Endothelial cell of umbilical vein (primary cell): ENCODE measurements at regions not wholly inside any gene's neighbourhood (a gene's known extent, or its start where the extent isn't known, plus 50 kb on each side); places are given as distances from the start of the nearest gene placed in this dataset.
"Not testable (repeated sequence)": the region's sequence is repeated elsewhere in the genome, so short reads cannot be mapped to it uniquely, and the experiment has no call there.

Experiments
- EZH2 ChIP-seq: IDR thresholded peaks from 2 replicates; pipeline ENCODE4 v1.6.1; 2012; ENCODE audit warnings: borderline replicate concordance, low read depth, mild to moderate bottlenecking, moderate library complexity, low read length, inconsistent platforms; ENCODE audit not compliant: severe bottlenecking
- FOS ChIP-seq: IDR thresholded peaks from 2 replicates; pipeline ENCODE4 v1.6.1; 2011; ENCODE audit warnings: mild to moderate bottlenecking, low read length, moderate library complexity, borderline replicate concordance; ENCODE audit not compliant: insufficient read depth
- GATA2 ChIP-seq: IDR thresholded peaks from 2 replicates; pipeline ENCODE4 v1.7.0; 2011; ENCODE audit warnings: low read depth, mild to moderate bottlenecking, moderate library complexity, mixed read lengths, low read length; ENCODE audit not compliant: insufficient read length, insufficient read depth
- JUN ChIP-seq: IDR thresholded peaks from 2 replicates; pipeline ENCODE4 v1.6.1; 2011; ENCODE audit warnings: borderline replicate concordance, low read depth; ENCODE audit not compliant: insufficient read length, insufficient read depth
- MYC ChIP-seq: IDR thresholded peaks from one replicate; pipeline ENCODE4 v1.6.1; 2011; ENCODE audit warnings: mild to moderate bottlenecking, low read depth, low read length
- POLR2A ChIP-seq: IDR thresholded peaks from 2 replicates; pipeline ENCODE4 v1.6.1; 2012; ENCODE audit warnings: low read depth, mild to moderate bottlenecking, control low read depth, low read length
- TF ChIP-seq, protein P1 (sequence below), 2 donors: IDR thresholded peaks; 1 replicate in 1 of 2; 2 replicates in 1 of 2; pipeline ENCODE4 v1.5.1; 2011; ENCODE audit warnings: low read length in 2 of 2, mild to moderate bottlenecking in 2 of 2, moderate library complexity in 2 of 2, control low read depth in 1 of 2, inconsistent platforms in 1 of 2, low read depth in 1 of 2; ENCODE audit not compliant: insufficient read depth in 1 of 2; ENCODE audit errors: extremely low read depth in 1 of 2
- TF ChIP-seq, protein P2 (sequence below): IDR thresholded peaks from 2 replicates; pipeline ENCODE4 v1.6.1; 2011; ENCODE audit not compliant: insufficient read depth, insufficient read length

DNA sequence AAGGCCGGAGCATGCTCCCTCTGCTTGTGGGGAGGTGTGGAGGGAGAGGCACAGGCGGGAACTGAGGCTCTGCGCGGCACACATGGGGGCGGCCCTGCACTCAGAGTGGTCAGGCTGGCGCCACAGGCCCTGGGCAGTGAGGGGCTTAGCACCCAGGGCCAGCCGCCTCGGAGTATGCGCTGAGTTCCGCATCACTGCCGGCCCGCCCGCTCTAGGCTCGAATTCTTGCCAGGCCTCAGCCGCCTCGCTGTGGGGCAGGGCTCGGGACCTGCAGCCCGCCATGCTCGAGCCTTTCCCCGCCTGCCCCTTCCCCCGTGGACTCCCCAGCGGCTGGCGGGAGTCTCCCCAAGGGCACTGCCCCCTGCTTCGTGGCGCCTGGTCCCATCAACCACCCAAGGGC is 905.9 kb downstream of the SPATA31A6 start:
- TF ChIP-seq, protein P1, sequence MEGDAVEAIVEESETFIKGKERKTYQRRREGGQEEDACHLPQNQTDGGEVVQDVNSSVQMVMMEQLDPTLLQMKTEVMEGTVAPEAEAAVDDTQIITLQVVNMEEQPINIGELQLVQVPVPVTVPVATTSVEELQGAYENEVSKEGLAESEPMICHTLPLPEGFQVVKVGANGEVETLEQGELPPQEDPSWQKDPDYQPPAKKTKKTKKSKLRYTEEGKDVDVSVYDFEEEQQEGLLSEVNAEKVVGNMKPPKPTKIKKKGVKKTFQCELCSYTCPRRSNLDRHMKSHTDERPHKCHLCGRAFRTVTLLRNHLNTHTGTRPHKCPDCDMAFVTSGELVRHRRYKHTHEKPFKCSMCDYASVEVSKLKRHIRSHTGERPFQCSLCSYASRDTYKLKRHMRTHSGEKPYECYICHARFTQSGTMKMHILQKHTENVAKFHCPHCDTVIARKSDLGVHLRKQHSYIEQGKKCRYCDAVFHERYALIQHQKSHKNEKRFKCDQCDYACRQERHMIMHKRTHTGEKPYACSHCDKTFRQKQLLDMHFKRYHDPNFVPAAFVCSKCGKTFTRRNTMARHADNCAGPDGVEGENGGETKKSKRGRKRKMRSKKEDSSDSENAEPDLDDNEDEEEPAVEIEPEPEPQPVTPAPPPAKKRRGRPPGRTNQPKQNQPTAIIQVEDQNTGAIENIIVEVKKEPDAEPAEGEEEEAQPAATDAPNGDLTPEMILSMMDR (IDR thresholded peaks at IDR 0.05; ENCODE audit: extremely low read depth in 1 of 2, insufficient read depth in 1 of 2, low read depth in 1 of 2, low read length in 2 of 2) = not testable (repeated sequence)
- not testable (repeated sequence) for TF ChIP-seq POLR2A, EZH2, JUN, FOS, GATA2, MYC
- TF ChIP-seq, protein P2, sequence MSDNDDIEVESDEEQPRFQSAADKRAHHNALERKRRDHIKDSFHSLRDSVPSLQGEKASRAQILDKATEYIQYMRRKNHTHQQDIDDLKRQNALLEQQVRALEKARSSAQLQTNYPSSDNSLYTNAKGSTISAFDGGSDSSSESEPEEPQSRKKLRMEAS = not testable (repeated sequence)
